OCI-LY1 (cell line): ENCODE measurements at regions not wholly inside any gene's neighbourhood (a gene's known extent, or its start where the extent isn't known, plus 50 kb on each side); places are given as distances from the start of the nearest gene placed in this dataset.

Experiments
- CTCF ChIP-seq: fragments of 200-600 bp; sonication (generic), shearing (Covaris generic); IDR thresholded peaks from 2 replicates; pipeline ENCODE4 v1.5.1; 2017; ENCODE audit warnings: mild to moderate bottlenecking, antibody characterized with exemption, low read length, moderate library complexity, mixed read lengths
- EZH2 ChIP-seq: fragments of 200-600 bp; sonication (generic), shearing (Covaris generic); IDR thresholded peaks from 2 replicates; pipeline ENCODE4 v1.8.0; 2017; ENCODE audit warnings: borderline replicate concordance, mixed run types, mild to moderate bottlenecking, antibody characterized with exemption, low read length, moderate library complexity, mixed read lengths

DNA sequence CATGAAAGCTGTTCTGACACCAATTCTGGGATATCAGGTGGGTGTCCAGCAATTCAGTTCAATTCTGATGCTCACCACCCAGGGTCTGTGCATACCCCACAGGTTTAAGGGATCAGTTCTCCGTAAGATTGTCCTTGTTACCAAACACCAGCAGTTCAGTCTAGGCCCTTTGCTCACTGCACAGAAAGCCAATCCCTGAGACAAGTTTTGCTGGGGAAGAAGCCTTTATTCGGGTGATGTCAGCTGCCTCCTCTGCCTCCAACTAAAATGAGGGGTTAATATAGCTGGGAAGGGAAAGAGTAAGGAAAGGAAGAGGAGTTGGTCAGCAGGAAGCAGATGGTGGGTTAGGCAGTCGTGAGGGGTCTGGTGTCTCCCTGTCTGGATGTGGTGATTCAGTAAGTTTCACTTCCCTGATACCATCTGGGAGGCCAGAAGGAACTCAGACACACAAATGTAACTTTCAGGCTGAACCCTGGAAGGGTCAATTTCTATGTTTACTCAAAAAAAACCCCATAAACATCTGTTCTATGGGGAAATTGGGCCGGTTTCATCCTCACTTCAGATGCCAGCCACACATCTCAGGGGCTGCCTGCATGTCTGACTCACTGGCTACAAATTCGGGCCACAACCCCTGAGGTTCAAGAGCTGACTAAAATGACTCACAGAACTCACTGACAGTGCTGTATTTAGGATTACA, 83.3 kb upstream of the PGBD5 start:
- TF ChIP-seq CTCF = no peak
- no peak for TF ChIP-seq EZH2
